ENCODE measurements at regions not wholly inside any gene's neighbourhood (a gene's known extent, or its start where the extent isn't known, plus 50 kb on each side); places are given as distances from the start of the nearest gene placed in this dataset.

DNA sequence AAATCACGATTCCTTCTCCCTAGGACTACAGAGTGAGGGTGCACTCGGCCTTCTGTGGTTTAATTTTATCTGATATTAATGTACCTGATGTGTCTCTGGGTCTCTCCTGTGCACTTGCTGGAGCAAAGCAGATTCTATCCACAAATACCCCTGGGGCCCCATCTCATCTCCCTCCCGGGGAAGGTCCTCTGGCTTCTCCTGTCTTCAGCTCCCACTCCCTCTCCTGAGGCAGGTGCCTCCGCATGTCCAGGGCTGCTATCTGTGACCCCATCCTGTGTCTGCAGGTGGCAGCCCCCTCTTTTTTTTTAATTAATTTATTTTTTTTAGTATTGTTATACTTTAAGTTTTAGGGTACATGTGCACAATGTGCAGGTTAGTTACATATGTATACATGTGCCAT is 558.7 kb downstream of the BRD1 start:
- TF ChIP-seq POLR2A (IDR thresholded peaks at IDR 0.05) (no peak), EP300 (IDR thresholded peaks at IDR 0.05) (no peak)
- TF ChIP-seq, protein P1, sequence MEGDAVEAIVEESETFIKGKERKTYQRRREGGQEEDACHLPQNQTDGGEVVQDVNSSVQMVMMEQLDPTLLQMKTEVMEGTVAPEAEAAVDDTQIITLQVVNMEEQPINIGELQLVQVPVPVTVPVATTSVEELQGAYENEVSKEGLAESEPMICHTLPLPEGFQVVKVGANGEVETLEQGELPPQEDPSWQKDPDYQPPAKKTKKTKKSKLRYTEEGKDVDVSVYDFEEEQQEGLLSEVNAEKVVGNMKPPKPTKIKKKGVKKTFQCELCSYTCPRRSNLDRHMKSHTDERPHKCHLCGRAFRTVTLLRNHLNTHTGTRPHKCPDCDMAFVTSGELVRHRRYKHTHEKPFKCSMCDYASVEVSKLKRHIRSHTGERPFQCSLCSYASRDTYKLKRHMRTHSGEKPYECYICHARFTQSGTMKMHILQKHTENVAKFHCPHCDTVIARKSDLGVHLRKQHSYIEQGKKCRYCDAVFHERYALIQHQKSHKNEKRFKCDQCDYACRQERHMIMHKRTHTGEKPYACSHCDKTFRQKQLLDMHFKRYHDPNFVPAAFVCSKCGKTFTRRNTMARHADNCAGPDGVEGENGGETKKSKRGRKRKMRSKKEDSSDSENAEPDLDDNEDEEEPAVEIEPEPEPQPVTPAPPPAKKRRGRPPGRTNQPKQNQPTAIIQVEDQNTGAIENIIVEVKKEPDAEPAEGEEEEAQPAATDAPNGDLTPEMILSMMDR (IDR thresholded peaks at IDR 0.05), result no peak
- Histone ChIP-seq H3K36me3 (no peaks in the 10 kb centered on the region), H3K27me3 (no peaks in the 10 kb centered on the region), H3K9me3 (no peaks in the 10 kb centered on the region), H3K27ac (no peak overlapping the region), H3K4me1 (ENCODE audit: insufficient read depth) (no peaks in the 10 kb centered on the region), H3K4me3 (no peak overlapping the region)
- 47 to 61% (median 54%) methylated on average over 4 of the region's 4 CpGs for WGBS, 3 donors
- intact Hi-C loops (cut with DNase I), result no loop called here
- DNase-seq, result no peak

DNA sequence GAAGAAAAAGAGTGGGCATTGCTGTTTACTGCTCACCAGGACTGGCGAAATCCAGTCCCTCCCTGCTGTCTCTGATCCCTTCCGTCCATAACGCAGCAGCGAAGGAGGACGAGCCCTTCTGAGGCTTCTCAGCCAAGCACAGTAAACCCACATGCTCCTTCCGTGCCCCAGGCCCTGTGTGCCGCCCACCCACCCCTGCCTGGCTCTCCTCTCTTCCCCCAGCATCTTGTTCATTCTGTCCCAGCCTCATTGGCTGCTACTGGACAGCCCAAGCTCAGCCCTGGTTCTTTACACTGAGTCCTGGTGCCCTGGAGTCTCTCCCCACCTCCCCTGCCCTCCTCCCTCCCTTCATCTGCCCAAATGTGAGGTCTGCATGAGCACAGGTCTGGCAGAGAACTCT is 559.7 kb downstream of the BRD1 start:
- DNase-seq, result no peak
- H3K27me3 ChIP-seq, result no peaks in the 10 kb centered on the region
- H3K36me3 ChIP-seq, result no peaks in the 10 kb centered on the region
- intact Hi-C loops (cut with DNase I), result no loop called here
- WGBS, 3 donors, result 44 to 54% (median 52%) methylated on average over 7 of the region's 7 CpGs
- H3K27ac ChIP-seq, result no peak overlapping the region
- H3K4me3 ChIP-seq, result no peak overlapping the region
- H3K9me3 ChIP-seq, result no peaks in the 10 kb centered on the region
- H3K4me1 ChIP-seq (ENCODE audit: insufficient read depth), result no peaks in the 10 kb centered on the region
- TF ChIP-seq POLR2A (IDR thresholded peaks at IDR 0.05) (no peak), EP300 (IDR thresholded peaks at IDR 0.05) (no peak)
- TF ChIP-seq, protein P1 (IDR thresholded peaks at IDR 0.05), result no peak

DNA sequence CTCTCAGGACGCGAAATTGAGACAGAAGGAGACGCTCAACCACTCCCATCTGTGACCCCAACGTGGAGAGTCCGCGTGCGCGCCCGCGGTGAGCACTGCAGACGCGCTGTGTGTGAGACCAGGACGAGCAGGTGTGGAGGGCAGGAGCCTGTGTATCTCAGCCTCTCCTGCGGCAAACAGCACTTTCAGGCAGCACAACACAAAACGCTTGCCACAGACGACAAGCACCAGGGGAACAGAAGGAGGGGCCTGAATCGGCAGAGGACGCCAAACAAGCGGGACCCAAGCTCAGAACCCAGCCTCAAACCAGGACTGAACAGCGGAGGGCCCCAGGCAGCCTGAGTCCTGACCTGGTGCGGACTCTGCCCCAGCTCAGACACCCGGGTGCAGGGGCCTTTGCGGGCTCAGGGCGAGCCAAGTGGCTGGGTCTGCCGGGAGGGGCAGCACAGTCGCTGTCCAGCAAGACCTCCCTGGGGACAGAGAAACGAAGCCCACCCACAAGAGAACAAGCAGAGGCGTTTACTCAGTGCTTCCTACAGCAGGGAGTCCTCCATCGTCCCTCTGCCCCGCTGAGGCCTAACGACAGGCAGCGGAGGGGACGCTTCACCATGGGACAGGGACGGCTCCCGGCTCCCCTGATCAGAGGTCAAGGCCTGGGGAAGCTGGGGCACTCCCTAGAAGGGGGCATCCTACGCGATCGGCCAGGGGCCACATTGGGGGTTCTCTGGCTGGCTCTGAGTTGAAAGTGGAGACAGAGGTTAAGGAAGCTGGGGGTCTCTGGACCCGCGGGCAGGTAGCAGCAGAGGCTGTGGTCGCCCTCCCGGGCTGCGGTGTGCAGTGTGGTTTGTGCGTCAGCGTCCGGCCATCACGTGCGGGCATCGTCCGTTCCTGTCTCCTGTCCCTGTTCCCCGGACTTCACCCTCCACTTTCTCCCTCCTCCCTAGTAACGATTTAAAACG is 560.8 kb downstream of the BRD1 start:
- no peaks in the 10 kb centered on the region for H3K27me3 ChIP-seq
- intact Hi-C loops (cut with DNase I), result no loop called here

GRCh38 chr22:49264696-49265095 is 563.0 kb downstream of the BRD1 start:
- no peak for DNase-seq
- Histone ChIP-seq H3K4me3 (no peak overlapping the region), H3K27ac (no peak overlapping the region), H3K27me3 (no peaks in the 10 kb centered on the region), H3K36me3 (no peaks in the 10 kb centered on the region), H3K9me3 (no peaks in the 10 kb centered on the region), H3K4me1 (ENCODE audit: insufficient read depth) (no peaks in the 10 kb centered on the region)
- intact Hi-C loops (cut with DNase I), result no loop called here
- no peak for TF ChIP-seq POLR2A (IDR thresholded peaks at IDR 0.05)
- TF ChIP-seq, protein P1 (IDR thresholded peaks at IDR 0.05), result no peak
- no peak for TF ChIP-seq EP300 (IDR thresholded peaks at IDR 0.05)
- 77 to 83% (median 81%) methylated on average over 11 of the region's 11 CpGs for WGBS, 3 donors

More for the DNA sequence above, 560.8 kb downstream of the BRD1 start:
- Histone ChIP-seq H3K4me3 (no peak overlapping the region), H3K4me1 (ENCODE audit: insufficient read depth) (no peaks in the 10 kb centered on the region), H3K27ac (no peak overlapping the region), H3K9me3 (no peaks in the 10 kb centered on the region), H3K36me3 (no peaks in the 10 kb centered on the region)
- WGBS, 3 donors, result 38 to 47% (median 41%) methylated on average over 43 to 53 of the region's 53 CpGs
- TF ChIP-seq, protein P1 (IDR thresholded peaks at IDR 0.05), result no peak
- TF ChIP-seq EP300 (IDR thresholded peaks at IDR 0.05) (no peak), POLR2A (IDR thresholded peaks at IDR 0.05) (no peak)
- DNase-seq, result no peak
